Tibial nerve (tissue), 4 donors: ENCODE measurements at regions not wholly inside any gene's neighbourhood (a gene's known extent, or its start where the extent isn't known, plus 50 kb on each side); places are given as distances from the start of the nearest gene placed in this dataset.

Source experiments
- CTCF ChIP-seq, 5 experiments: fragments of 200-600 bp in 3 of 5; fragments of 450-650 bp in 2 of 5; sonication (generic) in 3 of 5; IDR thresholded peaks; one replicate each; pipeline ENCODE4 v1.5.1; 2016 to 2019; ENCODE audit warnings: antibody characterized with exemption in 5 of 5, mild to moderate bottlenecking in 3 of 5, moderate library complexity in 2 of 5
- EP300 ChIP-seq, 2 donors: sonication (generic); formaldehyde crosslinking; IDR thresholded peaks; one replicate each; pipeline ENCODE4 v1.6.1; 2017; ENCODE audit warnings: antibody characterized with exemption in 2 of 2, mild to moderate bottlenecking in 1 of 2
- POLR2A ChIP-seq, 2 donors: fragments of 450-650 bp; IDR thresholded peaks; one replicate each; pipeline ENCODE4 v1.6.1; 2017; ENCODE audit warnings: antibody characterized with exemption in 2 of 2, mild to moderate bottlenecking in 2 of 2, moderate library complexity in 2 of 2

DNA sequence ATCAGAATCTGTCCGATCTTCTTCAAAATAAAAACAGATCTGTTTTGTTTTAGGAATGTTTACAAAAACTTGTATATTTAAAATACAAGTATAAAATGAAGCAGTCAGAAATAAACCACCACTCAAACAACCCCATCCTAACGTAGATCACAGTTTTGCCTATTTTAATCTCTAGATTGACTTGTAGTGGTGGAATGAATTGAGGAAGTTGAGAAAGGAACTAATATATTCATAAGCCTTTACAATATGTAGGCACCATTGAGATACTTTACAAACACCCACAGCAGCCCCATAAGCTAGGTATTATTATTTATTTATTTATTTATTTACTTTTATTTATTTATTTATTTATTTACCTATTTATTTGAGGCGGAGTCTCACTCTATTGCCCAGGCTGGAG, 52.3 kb upstream of the KLF3 start:
- no peak for TF ChIP-seq POLR2A (IDR thresholded peaks at IDR 0.05)
- no peak for TF ChIP-seq CTCF (IDR thresholded peaks at IDR 0.05)
- TF ChIP-seq EP300 (IDR thresholded peaks at IDR 0.05) = no peak
